ENCODE measurements at regions not wholly inside any gene's neighbourhood (a gene's known extent, or its start where the extent isn't known, plus 50 kb on each side); places are given as distances from the start of the nearest gene placed in this dataset.

- dilution Hi-C loops (cut with MboI; ENCODE audit: extremely low pct_ligation_motif_present, low sequenced_read_pairs) = no loop called here
- H3K4me3 ChIP-seq (ENCODE audit: control insufficient read depth in 2 of 3, extremely low read depth in 1 of 3, insufficient read depth in 2 of 3, low read depth in 1 of 3, low read length in 3 of 3) = no peak overlapping the region
- H2AFZ ChIP-seq (ENCODE audit: control insufficient read depth, low read length) = no peak overlapping the region
- H3K9ac ChIP-seq (ENCODE audit: control insufficient read depth, extremely low read depth, insufficient read depth, low read length) = no peak overlapping the region
- H3K79me2 ChIP-seq (ENCODE audit: control insufficient read depth, insufficient read depth, low read length) = no peaks in the 10 kb centered on the region
- no peaks in the 10 kb centered on the region for H3K9me1 ChIP-seq (ENCODE audit: control insufficient read depth, extremely low read depth, insufficient read depth, low read length)
- H3K27ac ChIP-seq (ENCODE audit: control insufficient read depth, insufficient read depth, low read length) = no peak overlapping the region
- no peak overlapping the region for H3K4me2 ChIP-seq (ENCODE audit: control insufficient read depth, extremely low read depth, insufficient read depth, low read depth, low read length)
- TF ChIP-seq CTCF (optimal IDR thresholded peaks at IDR 0.05 in 1 of 3, IDR thresholded peaks at IDR 0.05 in 1 of 3, conservative IDR thresholded peaks at IDR 0.05 in 1 of 3; ENCODE audit: extremely low read depth in 1 of 3, insufficient read depth in 2 of 3, low read length in 3 of 3) (no peak), EZH2 (IDR thresholded peaks at IDR 0.05; ENCODE audit: low read length) (no peak)
- H3K36me3 ChIP-seq (ENCODE audit: control insufficient read depth in 2 of 2, extremely low read depth in 1 of 2, insufficient read depth in 2 of 2, low read length in 2 of 2) = no peaks in the 10 kb centered on the region
- no peaks in the 10 kb centered on the region for H3K4me1 ChIP-seq (ENCODE audit: control insufficient read depth, extremely low read depth, insufficient read depth, low read length)
- FAIRE-seq (no peak), DNase-seq (ENCODE audit: low read depth, low spot score) (no peak)
- H3K27me3 ChIP-seq (ENCODE audit: control insufficient read depth, extremely low read depth, insufficient read depth, low read length) = no peaks in the 10 kb centered on the region
- no peaks in the 10 kb centered on the region for H3K9me3 ChIP-seq (ENCODE audit: control insufficient read depth, low read depth, low read length)
- H4K20me1 ChIP-seq (ENCODE audit: control insufficient read depth, extremely low read depth, insufficient read depth, low read length) = no peaks in the 10 kb centered on the region
These were observed 95.9 kb downstream of the BMP2 start for GRCh38 chr20:6863355-6863754.

GRCh38 chr20:6863798-6864201, 96.3 kb downstream of the BMP2 start:
- Histone ChIP-seq H3K9me1 (ENCODE audit: control insufficient read depth, extremely low read depth, insufficient read depth, low read length) (no peaks in the 10 kb centered on the region), H3K27me3 (ENCODE audit: control insufficient read depth, extremely low read depth, insufficient read depth, low read length) (no peaks in the 10 kb centered on the region), H3K9ac (ENCODE audit: control insufficient read depth, extremely low read depth, insufficient read depth, low read length) (no peak overlapping the region), H3K79me2 (ENCODE audit: control insufficient read depth, insufficient read depth, low read length) (no peaks in the 10 kb centered on the region), H4K20me1 (ENCODE audit: control insufficient read depth, extremely low read depth, insufficient read depth, low read length) (no peaks in the 10 kb centered on the region), H3K9me3 (ENCODE audit: control insufficient read depth, low read depth, low read length) (no peaks in the 10 kb centered on the region), H3K27ac (ENCODE audit: control insufficient read depth, insufficient read depth, low read length) (no peak overlapping the region), H3K4me3 (ENCODE audit: control insufficient read depth in 2 of 3, extremely low read depth in 1 of 3, insufficient read depth in 2 of 3, low read depth in 1 of 3, low read length in 3 of 3) (no peak overlapping the region), H3K4me1 (ENCODE audit: control insufficient read depth, extremely low read depth, insufficient read depth, low read length) (no peaks in the 10 kb centered on the region), H2AFZ (ENCODE audit: control insufficient read depth, low read length) (no peak overlapping the region), H3K4me2 (ENCODE audit: control insufficient read depth, extremely low read depth, insufficient read depth, low read depth, low read length) (no peak overlapping the region), H3K36me3 (ENCODE audit: control insufficient read depth in 2 of 2, extremely low read depth in 1 of 2, insufficient read depth in 2 of 2, low read length in 2 of 2) (no peaks in the 10 kb centered on the region)
- FAIRE-seq = no peak
- no peak for TF ChIP-seq EZH2 (IDR thresholded peaks at IDR 0.05; ENCODE audit: low read length)
- TF ChIP-seq CTCF (optimal IDR thresholded peaks at IDR 0.05 in 1 of 3, IDR thresholded peaks at IDR 0.05 in 1 of 3, conservative IDR thresholded peaks at IDR 0.05 in 1 of 3; ENCODE audit: extremely low read depth in 1 of 3, insufficient read depth in 2 of 3, low read length in 3 of 3) = no peak
- no peak for DNase-seq (ENCODE audit: low read depth, low spot score)
- dilution Hi-C loops (cut with MboI; ENCODE audit: extremely low pct_ligation_motif_present, low sequenced_read_pairs) = no loop called here

Measured in keratinocyte (primary cell).